Heart left ventricle (tissue), 13 donors: ENCODE measurements at regions not wholly inside any gene's neighbourhood (a gene's known extent, or its start where the extent isn't known, plus 50 kb on each side); places are given as distances from the start of the nearest gene placed in this dataset.

Source experiments
- CTCF ChIP-seq, 12 donors: fragments of 200-600 bp; sonication (generic) in 4 of 12; IDR thresholded peaks; one replicate each; pipeline versions ENCODE4 v1.5.0 to v1.8.0; 2018 to 2022; ENCODE audit warnings: antibody characterized with exemption in 12 of 12, mild to moderate bottlenecking in 5 of 12
- POLR2A ChIP-seq, 2 donors: fragments of 450-650 bp; IDR thresholded peaks; one replicate each; pipeline ENCODE4 v1.6.1; 2017; ENCODE audit warnings: antibody characterized with exemption in 2 of 2, mild to moderate bottlenecking in 2 of 2, moderate library complexity in 2 of 2
- donor health status: ischemic (EF 13 %, LVEDD 7.1; RV severe dilation, severe dysfunction).
- donor health status: DM: no; HTN: yes; CAD: no.
- donor health status: DM: no; HTN: no; CAD: no.
- donor health status: ischemic (EF 25% LVEDD 6.9; RV normal size, moderate dysfunction).
- donor health status: ischemic (EF 25% LVEDD 5.7; RV mildly dilated, moderate dysfunction).
- donor health status: ischemic (EF 35%, LVEDD 5.7; RV mildly dilated, moderate dysfunction).
- donor health status: nonischemic (EF 11% LVEDD 7.7; RV severe dilation, severe dysfunction).
- donor health status: DM: yes; HTN: yes; CAD: no.
- donor health status: PGD.
- donor health status: ischemic (EF 29% LVEDD 5.4; RV normal size, mild dysfunction).
- donor health status: nonischemic (EF 23%, LVEDD 6.1; RV moderate dilation, normal function).

DNA sequence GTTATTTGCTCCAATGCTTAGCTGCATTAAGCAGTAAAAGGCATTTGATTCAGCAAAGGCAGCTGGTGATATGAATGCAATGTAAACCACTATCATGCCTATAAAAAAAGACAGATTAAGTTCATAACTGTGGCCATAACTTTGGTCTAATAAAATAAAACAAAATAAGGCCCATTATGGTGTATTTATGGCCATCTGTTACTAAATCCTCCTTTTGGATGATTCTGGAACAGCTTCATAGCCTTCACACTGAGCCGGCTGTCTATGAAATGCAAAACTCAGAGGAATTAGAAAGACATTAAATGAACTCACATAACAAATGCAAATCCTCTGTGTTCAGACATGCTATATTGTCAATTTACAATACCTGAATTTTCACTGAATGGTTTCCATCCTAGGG lies 223.7 kb upstream of the FAT4 start:
- TF ChIP-seq CTCF (IDR thresholded peaks at IDR 0.05) (no peak), POLR2A (IDR thresholded peaks at IDR 0.05) (no peak)
